ENCODE measurements at regions not wholly inside any gene's neighbourhood (a gene's known extent, or its start where the extent isn't known, plus 50 kb on each side); places are given as distances from the start of the nearest gene placed in this dataset.
"Not testable (repeated sequence)": the region's sequence is repeated elsewhere in the genome, so short reads cannot be mapped to it uniquely, and the experiment has no call there.

DNA sequence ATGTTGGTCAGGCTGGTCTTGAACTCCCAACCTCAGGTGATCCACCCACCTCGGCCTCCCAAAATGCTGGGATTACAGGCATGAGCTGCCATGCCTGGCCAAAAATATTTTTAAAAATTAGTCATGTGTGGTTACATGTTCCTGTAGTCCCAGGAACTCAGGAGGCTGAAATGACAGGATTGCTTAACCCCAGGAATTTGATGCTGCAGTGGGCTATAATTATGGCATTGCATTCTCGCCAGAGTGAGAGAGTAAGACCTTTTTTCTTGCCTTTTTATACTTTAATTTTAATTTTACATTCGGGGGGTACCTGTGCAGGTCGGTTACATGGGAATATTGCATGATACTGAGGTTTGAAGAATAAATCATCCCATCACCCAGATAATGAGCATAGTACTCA is 86.6 kb upstream of the ZNF92 start:
- Histone ChIP-seq H3K4me3 (replicated peaks in 1 of 4; ENCODE audit: control extremely low read depth in 1 of 4, insufficient read depth in 1 of 4, low read depth in 3 of 4, low read length in 4 of 4) (no peak overlapping the region), H3K9ac (ENCODE audit: insufficient read depth, low read length) (no peak overlapping the region), H3K27me3 (ENCODE audit: control insufficient read depth, insufficient read depth, low read length) (no peaks in the 10 kb centered on the region), H3K4me1 (ENCODE audit: control insufficient read depth, extremely low read depth, insufficient read depth, low read length) (no peaks in the 10 kb centered on the region), H2AFZ (ENCODE audit: low read length) (no peak overlapping the region), H4K20me1 (ENCODE audit: control insufficient read depth, extremely low read depth, insufficient read depth, low read length) (no peaks in the 10 kb centered on the region), H3K9me3 (ENCODE audit: control insufficient read depth, insufficient read depth, low read depth, low read length) (no peaks in the 10 kb centered on the region), H3K79me2 (ENCODE audit: control insufficient read depth, insufficient read depth, low read length) (no peaks in the 10 kb centered on the region), H3K27ac (ENCODE audit: insufficient read depth, low read length) (no peak overlapping the region), H3K4me2 (ENCODE audit: extremely low read depth, insufficient read depth, low read length) (no peak overlapping the region), H3K36me3 (ENCODE audit: control insufficient read depth, insufficient read depth, low read length) (no peaks in the 10 kb centered on the region)
- no peak for TF ChIP-seq EZH2 (IDR thresholded peaks at IDR 0.05; ENCODE audit: low read length, missing control alignments)
- TF ChIP-seq, protein P1, sequence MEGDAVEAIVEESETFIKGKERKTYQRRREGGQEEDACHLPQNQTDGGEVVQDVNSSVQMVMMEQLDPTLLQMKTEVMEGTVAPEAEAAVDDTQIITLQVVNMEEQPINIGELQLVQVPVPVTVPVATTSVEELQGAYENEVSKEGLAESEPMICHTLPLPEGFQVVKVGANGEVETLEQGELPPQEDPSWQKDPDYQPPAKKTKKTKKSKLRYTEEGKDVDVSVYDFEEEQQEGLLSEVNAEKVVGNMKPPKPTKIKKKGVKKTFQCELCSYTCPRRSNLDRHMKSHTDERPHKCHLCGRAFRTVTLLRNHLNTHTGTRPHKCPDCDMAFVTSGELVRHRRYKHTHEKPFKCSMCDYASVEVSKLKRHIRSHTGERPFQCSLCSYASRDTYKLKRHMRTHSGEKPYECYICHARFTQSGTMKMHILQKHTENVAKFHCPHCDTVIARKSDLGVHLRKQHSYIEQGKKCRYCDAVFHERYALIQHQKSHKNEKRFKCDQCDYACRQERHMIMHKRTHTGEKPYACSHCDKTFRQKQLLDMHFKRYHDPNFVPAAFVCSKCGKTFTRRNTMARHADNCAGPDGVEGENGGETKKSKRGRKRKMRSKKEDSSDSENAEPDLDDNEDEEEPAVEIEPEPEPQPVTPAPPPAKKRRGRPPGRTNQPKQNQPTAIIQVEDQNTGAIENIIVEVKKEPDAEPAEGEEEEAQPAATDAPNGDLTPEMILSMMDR (conservative IDR thresholded peaks at IDR 0.05 in 1 of 2, IDR thresholded peaks at IDR 0.05 in 1 of 2; ENCODE audit: low read depth in 1 of 2, low read length in 2 of 2): no peak
- peak in 1 of 2 donors; percentile 33 for DNase-seq (ENCODE audit: low read depth in 2 of 2)

DNA sequence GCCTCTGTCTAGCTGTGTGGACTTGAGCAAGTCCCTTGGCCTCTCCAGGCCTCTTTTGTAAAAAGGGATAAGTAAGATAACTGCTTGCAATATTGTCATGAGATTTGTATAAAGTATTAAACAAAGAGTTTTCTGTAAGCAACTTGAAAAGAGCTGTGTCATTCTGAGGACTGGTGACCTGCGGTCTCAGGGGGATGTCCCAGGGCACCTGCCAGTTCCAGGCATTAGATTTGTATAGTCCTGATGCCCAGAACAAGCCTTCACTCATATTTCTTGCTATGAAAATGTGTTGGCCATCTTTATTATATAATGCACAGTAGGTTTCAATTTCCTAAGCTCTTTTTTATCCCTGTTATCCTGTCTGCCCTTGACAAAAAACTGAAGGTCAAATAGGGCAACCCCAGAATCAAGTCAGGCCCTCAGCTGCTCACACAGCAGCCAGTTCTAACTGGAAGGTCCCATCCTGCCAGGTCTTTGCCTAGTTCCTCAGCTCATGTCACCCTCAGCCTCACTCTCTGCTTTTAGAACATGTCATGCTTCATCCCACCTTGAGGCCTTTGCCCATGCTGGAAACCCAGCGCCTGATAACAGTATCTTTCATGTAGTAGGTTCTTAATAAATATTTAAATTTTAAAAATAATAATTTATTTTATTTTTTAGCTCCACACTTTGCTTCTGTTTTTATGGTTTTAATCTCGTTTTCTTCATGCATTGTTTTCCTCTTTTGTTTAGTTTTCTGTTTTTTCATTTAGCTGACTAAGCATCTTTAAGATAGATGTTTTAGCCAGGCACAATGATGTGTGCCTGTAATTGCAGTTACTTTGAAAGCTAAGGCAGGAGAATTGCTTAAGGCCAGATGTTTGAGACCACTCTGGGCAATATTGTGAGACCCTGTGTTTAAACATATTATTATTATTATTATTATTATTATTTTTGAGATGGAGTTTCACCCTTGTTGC is 87.5 kb upstream of the ZNF92 start:
- no peak overlapping the region for H3K4me3 ChIP-seq (replicated peaks in 1 of 4; ENCODE audit: control extremely low read depth in 1 of 4, insufficient read depth in 1 of 4, low read depth in 3 of 4, low read length in 4 of 4)

DNA sequence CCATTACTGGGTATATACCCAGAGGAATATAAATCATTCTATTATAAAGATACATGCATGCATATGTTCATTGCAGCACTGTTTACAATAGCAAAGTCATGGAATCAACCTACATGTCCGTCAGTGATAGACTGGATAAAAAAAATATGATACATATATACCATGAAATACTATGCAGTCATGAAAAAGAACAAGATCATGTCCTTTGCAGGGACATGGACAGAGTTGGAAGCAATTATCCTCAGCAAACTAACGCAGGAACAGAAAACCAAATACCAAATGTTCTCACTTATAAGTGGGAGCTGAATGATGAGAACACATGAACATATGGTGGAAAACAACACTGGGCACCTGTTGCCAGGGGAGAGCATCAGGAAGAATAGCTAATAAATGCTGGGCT is 88.4 kb upstream of the ZNF92 start:
- H3K9me3 ChIP-seq (ENCODE audit: control insufficient read depth, insufficient read depth, low read depth, low read length); H3K79me2 ChIP-seq (ENCODE audit: control insufficient read depth, insufficient read depth, low read length); H3K4me3 ChIP-seq (replicated peaks in 1 of 4; ENCODE audit: control extremely low read depth in 1 of 4, insufficient read depth in 1 of 4, low read depth in 3 of 4, low read length in 4 of 4); H3K36me3 ChIP-seq (ENCODE audit: control insufficient read depth, insufficient read depth, low read length); H3K27me3 ChIP-seq (ENCODE audit: control insufficient read depth, insufficient read depth, low read length); H3K27ac ChIP-seq (ENCODE audit: insufficient read depth, low read length); H2AFZ ChIP-seq (ENCODE audit: low read length); H3K9ac ChIP-seq (ENCODE audit: insufficient read depth, low read length); H3K4me2 ChIP-seq (ENCODE audit: extremely low read depth, insufficient read depth, low read length); DNase-seq (ENCODE audit: low read depth in 2 of 2); H3K4me1 ChIP-seq (ENCODE audit: control insufficient read depth, extremely low read depth, insufficient read depth, low read length); H4K20me1 ChIP-seq (ENCODE audit: control insufficient read depth, extremely low read depth, insufficient read depth, low read length): not testable (repeated sequence)

More for the DNA sequence above, 87.5 kb upstream of the ZNF92 start:
- TF ChIP-seq, protein P1 (conservative IDR thresholded peaks at IDR 0.05 in 1 of 2, IDR thresholded peaks at IDR 0.05 in 1 of 2; ENCODE audit: low read depth in 1 of 2, low read length in 2 of 2): no peak
- TF ChIP-seq EZH2 (IDR thresholded peaks at IDR 0.05; ENCODE audit: low read length, missing control alignments): no peak
- no peaks in the 10 kb centered on the region for H3K27me3 ChIP-seq (ENCODE audit: control insufficient read depth, insufficient read depth, low read length)
- H2AFZ ChIP-seq (ENCODE audit: low read length): no peak overlapping the region
- no peak overlapping the region for H3K27ac ChIP-seq (ENCODE audit: insufficient read depth, low read length)
- H3K4me1 ChIP-seq (ENCODE audit: control insufficient read depth, extremely low read depth, insufficient read depth, low read length): no peaks in the 10 kb centered on the region
- no peaks in the 10 kb centered on the region for H3K9me3 ChIP-seq (ENCODE audit: control insufficient read depth, insufficient read depth, low read depth, low read length)
- H3K36me3 ChIP-seq (ENCODE audit: control insufficient read depth, insufficient read depth, low read length): no peaks in the 10 kb centered on the region
- no peak overlapping the region for H3K9ac ChIP-seq (ENCODE audit: insufficient read depth, low read length)
- H4K20me1 ChIP-seq (ENCODE audit: control insufficient read depth, extremely low read depth, insufficient read depth, low read length): no peaks in the 10 kb centered on the region
- DNase-seq (ENCODE audit: low read depth in 2 of 2): no peak
- no peaks in the 10 kb centered on the region for H3K79me2 ChIP-seq (ENCODE audit: control insufficient read depth, insufficient read depth, low read length)
- H3K4me2 ChIP-seq (ENCODE audit: extremely low read depth, insufficient read depth, low read length): no peak overlapping the region
